HG02885 (cell line): ENCODE measurements at regions not wholly inside any gene's neighbourhood (a gene's known extent, or its start where the extent isn't known, plus 50 kb on each side); places are given as distances from the start of the nearest gene placed in this dataset.

Source experiments
- ATAC-seq: cut with Tn5 transposase; IDR thresholded peaks from one replicate; pipeline ENCODE4 v1.9.1; 2021; ENCODE audit warnings: mild to moderate bottlenecking; ENCODE audit not compliant: unreplicated experiment, poor library complexity

DNA sequence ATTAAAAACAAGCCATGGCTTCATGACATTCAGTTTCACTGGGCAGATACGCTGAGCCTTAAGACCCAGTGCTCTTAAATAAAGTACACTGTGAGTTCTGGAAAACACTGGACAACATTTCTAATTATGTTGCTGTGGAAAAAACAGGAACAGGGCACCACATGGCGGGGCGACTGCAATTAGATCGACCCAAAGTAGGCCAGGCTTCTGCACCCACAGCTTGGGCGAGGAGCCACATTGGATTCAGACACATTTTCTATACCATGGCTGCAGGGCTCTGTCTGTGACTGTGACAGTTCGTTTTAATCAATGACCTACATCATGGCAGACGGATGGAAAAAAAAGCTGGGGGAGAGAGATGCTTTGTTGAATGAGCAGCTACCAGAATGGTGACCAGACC, 227.2 kb upstream of the HS6ST1 start:
- ATAC-seq = no peak

GRCh38 chr2:128547667-128548066, 229.0 kb upstream of the HS6ST1 start:
- ATAC-seq = no peak

DNA sequence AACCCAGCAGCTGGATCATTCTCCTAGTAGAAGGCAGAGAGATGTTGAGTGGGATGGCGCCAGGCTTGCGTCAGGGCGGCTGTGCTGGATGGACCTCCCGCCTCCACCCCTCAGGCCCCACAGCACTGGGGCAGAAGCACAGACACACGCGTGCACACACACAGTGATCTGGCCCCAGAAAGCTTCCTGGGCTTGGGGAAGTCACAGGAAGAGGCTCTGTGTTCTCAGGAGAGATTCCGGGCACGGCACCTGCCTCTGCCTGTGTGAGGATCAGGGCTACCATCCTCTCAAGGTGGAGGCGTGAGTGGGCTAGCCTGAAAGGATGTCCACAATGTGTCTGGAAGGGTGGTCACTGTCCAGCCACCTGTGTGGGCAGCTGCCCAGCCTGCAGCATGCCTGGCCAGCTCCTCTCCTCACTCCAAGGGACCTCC, 229.8 kb upstream of the HS6ST1 start:
- ATAC-seq = no peak

- no peak for ATAC-seq
These were observed 230.4 kb upstream of the HS6ST1 start for GRCh38 chr2:128549094-128549493.

GRCh38 chr2:128549646-128550260, 231.1 kb upstream of the HS6ST1 start:
- ATAC-seq = no peak

DNA sequence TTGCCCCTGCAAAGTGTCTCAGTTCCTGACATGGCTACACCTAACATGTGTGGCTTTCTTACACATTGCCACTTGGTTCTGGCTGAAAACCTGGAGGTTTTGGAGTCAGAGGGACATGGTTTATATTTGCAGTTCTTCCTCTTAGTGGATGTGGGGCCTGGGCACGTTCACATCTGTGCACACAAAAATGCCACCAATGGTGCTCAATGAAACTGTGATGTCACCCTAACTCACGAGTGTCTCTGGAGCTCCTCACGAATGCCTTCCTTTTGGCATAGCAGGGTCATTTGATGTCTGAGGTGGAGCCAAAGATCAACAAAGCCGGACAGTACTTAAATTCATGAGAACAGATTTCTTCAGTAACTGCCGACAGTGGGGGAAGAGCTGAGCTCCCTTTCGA, 231.7 kb upstream of the HS6ST1 start:
- no peak for ATAC-seq

GRCh38 chr2:128550801-128551416, 232.2 kb upstream of the HS6ST1 start:
- no peak for ATAC-seq

- ATAC-seq = no peak
These were observed 232.8 kb upstream of the HS6ST1 start for GRCh38 chr2:128551435-128551834.

DNA sequence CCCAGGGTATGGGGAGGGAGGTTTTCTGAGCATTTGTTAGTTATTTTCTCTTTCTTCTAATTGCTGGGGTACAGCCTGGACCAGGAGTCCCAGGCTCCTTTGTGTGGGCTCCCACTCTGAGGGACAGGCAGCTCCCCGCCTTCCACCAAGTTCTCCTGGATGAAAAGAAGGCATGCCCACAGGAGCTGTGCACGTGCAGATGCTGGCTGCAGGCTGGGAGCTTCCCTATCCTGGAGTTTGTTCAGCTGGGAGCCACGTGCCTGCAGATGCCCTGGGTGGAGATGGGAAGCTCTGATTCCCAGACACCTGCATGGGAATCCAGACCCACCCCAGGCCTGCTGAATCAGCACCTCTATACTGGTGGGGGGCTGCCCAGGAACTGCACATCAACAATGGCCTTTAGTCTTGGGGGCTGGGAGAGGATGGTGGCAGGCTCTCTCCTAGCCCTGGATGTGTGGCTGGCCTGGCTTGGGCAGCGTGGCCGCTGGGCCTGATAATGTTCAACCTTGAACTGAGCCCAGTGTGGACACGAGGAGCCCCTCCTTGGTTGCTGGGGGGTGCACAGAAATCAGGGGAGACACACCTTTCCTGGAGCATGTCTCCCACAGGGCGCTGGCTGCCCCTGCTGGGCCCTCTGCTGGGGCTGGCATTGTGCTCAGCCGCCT, 233.6 kb upstream of the HS6ST1 start:
- ATAC-seq = no peak

- ATAC-seq = no peak
These were observed 234.3 kb upstream of the HS6ST1 start for GRCh38 chr2:128552806-128553551.

DNA sequence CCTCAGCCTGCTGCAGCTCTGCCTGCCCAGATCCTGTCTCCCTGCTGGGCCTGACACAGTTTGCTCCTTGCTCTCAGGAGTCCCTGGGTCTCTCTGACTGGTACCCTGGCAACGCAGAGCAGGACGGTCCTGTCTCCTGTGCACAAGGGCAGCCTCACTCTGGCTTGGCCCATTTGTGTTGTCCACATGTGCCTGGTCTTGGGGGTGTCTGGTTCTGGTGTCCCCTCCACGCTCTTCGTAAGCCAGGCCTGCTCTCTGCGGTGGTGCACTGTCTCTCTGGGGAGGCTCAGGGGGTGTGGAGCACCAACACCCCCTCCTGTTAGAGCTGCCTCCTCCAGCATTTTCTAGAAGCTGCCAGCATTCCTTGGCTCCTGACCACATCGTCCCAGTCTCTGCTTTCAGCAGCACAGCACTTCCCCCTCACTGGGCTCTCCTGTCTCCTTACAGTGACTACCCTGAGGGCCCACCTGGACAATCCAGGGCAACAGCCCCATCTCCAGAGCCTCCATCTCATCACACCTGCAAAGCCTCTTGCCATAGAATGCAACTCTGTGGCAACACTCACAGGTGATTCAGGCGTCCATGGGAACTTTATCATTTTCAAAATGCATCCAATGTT, 235.6 kb upstream of the HS6ST1 start:
- no peak for ATAC-seq

- ATAC-seq = no peak
These were observed 236.8 kb upstream of the HS6ST1 start for GRCh38 chr2:128555433-128555832.

- ATAC-seq = no peak
These were observed 237.4 kb upstream of the HS6ST1 start for GRCh38 chr2:128556089-128556488.

GRCh38 chr2:128556633-128557032, 238.0 kb upstream of the HS6ST1 start:
- no peak for ATAC-seq

- no peak for ATAC-seq
These were observed 238.4 kb upstream of the HS6ST1 start for GRCh38 chr2:128557069-128557468.

DNA sequence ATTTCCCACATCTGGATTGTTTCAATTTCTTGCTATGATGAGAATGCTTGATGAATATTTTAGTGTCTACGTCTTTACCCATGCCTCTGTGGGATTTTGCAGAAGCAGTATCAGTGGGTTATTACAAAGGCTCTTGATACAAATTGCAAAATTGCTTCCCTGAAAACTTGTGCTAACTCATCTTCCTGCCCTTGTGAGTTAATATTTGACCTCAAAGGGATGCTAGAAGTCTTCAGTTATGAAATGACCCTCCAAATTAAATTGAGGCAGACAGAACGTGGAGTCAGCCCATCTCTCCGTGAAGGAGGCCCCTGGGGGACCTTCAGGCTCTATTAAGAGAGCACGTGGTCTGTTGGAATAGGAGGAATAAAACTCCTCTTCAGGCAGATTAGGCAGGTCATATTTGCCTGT, 239.2 kb upstream of the HS6ST1 start:
- ATAC-seq = no peak

DNA sequence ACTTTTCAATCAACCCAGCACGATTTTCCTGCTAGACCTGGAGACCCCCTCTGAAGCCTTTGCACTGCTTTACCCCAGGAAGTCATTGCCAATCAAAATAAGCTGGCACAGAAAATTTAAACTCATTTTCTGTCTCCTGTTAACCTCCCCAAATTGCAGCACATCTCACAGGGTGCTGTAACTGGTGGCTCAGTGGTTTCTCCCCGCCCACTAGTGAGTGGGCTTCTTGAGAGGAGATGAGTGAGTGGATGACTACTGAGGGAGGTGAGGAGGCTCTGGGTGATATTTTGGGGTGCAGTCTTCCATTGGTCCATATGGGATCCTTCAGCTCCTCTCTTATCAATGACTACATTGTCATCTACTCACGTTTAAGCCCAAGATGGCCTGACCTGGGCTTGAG, 239.8 kb upstream of the HS6ST1 start:
- no peak for ATAC-seq

DNA sequence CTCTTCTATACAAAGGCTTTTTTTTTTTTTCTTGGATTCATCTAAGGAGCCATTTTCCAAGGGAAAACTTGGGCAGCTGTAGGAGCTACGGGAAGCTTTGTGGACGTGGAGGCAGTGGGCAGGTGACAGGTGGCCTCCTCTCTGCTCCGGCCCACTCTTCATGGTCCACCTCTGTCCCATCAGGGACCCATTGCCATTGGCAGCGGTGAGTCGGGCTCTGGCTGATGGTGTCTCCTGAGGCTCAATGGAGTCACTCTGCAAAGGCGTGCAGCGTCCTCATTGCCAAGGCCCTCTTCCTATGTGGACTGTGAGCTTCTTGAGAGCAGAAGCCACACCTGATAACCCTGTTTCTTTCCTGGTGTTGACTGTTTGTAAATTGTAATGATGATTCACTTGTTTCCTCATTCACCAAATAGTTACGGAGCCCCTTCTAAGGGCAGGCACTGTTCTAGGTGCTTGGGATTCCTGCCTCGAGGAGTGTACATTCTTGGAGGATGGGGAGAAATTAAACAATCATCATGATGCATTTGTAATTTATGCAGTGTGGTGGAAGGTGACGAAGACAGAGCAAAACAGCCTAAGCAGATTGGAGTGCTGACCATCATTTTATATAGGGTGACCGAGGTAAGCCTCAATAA, 240.3 kb upstream of the HS6ST1 start:
- no peak for ATAC-seq

DNA sequence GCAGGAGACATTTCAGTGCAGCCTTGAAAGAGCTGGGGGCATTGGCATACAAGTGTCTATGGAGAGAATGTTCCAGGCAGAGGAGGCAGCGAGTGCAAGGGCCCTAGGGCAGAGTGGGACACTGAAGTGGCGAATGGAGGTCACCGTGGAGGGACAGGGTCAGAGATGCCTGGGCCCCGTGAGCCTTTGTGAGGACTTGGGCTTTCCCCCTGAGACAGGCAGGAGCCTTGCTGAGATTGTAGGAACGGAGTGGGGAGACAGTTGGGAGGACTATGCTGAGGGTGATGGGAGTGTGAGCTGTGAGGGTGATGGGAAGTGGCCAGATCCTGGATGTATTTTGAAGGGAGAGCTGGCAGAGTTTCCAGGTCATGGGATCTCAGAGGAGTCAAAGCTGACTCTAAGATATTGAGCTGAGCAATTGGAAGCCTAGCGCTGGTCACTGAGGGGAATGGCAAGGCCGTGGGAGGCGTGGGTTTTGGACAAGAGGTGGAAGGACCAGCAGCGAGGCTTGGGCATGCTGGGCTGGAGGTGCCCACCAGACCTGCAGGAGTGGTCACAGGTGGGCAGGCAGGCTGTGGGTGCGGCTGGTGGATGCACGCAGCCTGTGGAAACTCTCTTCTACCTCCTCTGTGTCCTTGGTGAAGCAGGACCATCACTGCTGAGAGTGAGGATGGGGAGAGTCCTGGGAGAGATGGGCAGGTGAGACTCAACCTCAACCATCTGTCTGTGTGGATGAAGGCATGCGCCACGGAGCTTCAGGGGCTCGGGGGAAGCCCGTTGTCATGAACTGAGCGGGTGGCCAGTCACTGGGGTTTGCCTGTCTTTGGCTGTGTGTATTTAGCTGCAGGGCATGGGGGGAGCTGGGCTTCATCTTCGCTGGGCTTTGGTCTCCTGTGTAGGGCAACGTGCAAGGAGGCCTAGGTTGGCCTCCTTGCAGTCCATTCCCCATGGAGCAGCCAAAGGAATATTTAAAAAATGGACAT, 241.2 kb upstream of the HS6ST1 start:
- no peak for ATAC-seq
